Fibroblast of skin of left quadriceps (primary cell): ENCODE measurements at regions not wholly inside any gene's neighbourhood (a gene's known extent, or its start where the extent isn't known, plus 50 kb on each side); places are given as distances from the start of the nearest gene placed in this dataset.
A peak's percentile ranks its signal among the peaks of the same experiment; 100 is the strongest.

Experiments used
- DNase-seq, 2 experiments: peaks; one replicate each; pipeline ENCODE4 v3.0.0-alpha.2; 2013; ENCODE audit warnings: low read depth in 2 of 2

GRCh38 chr6:22021966-22022365 is 274.9 kb downstream of the PRL start:
- no peak for DNase-seq

- no peak for DNase-seq
Measured at GRCh38 chr6:22023937-22024336, 272.9 kb downstream of the PRL start.

GRCh38 chr6:22024973-22025467 is 271.8 kb downstream of the PRL start:
- no peak for DNase-seq

- DNase-seq = peak; percentile 55 to 65
Measured at GRCh38 chr6:22025468-22026163, 271.2 kb downstream of the PRL start.

- DNase-seq = no peak
Measured at GRCh38 chr6:22026164-22026678, 270.6 kb downstream of the PRL start.

- DNase-seq = no peak
Measured at GRCh38 chr6:22027040-22027725, 269.7 kb downstream of the PRL start.

GRCh38 chr6:22028403-22029090 is 268.3 kb downstream of the PRL start:
- DNase-seq = no peak

GRCh38 chr6:22029171-22029570 is 267.7 kb downstream of the PRL start:
- DNase-seq = peak; percentile 44 to 49

- no peak for DNase-seq
Measured at GRCh38 chr6:22030730-22031619, 265.9 kb downstream of the PRL start.

GRCh38 chr6:22035690-22036089 is 261.1 kb downstream of the PRL start:
- no peak for DNase-seq

GRCh38 chr6:22036275-22036674 is 260.6 kb downstream of the PRL start:
- DNase-seq = no peak

- DNase-seq = no peak
Measured at GRCh38 chr6:22036699-22037098, 260.1 kb downstream of the PRL start.

- peak in 1 of 2 experiments; percentile 22 for DNase-seq
Measured at GRCh38 chr6:22041797-22042480, 254.9 kb downstream of the PRL start.

GRCh38 chr6:22042706-22043105 is 254.1 kb downstream of the PRL start:
- DNase-seq = no peak

- DNase-seq = no peak
Measured at GRCh38 chr6:22043284-22043962, 253.4 kb downstream of the PRL start.

GRCh38 chr6:22045261-22045912 is 251.4 kb downstream of the PRL start:
- DNase-seq = no peak

- no peak for DNase-seq
Measured at GRCh38 chr6:22049002-22049401, 247.8 kb downstream of the PRL start.

- no peak for DNase-seq
Measured at GRCh38 chr6:22053391-22053997, 243.3 kb downstream of the PRL start.

- no peak for DNase-seq
Measured at GRCh38 chr6:22056398-22056797, 240.4 kb downstream of the PRL start.
